Uterus (tissue), 2 donors: ENCODE measurements at regions not wholly inside any gene's neighbourhood (a gene's known extent, or its start where the extent isn't known, plus 50 kb on each side); places are given as distances from the start of the nearest gene placed in this dataset.
"Not testable (repeated sequence)": the region's sequence is repeated elsewhere in the genome, so short reads cannot be mapped to it uniquely, and the experiment has no call there.

Experiments used
- POLR2A ChIP-seq, 2 donors: fragments of 450-650 bp; IDR thresholded peaks; one replicate each; pipeline ENCODE4 v1.6.1; 2016; ENCODE audit warnings: antibody characterized with exemption in 2 of 2, mild to moderate bottlenecking in 1 of 2, moderate library complexity in 1 of 2
- TF ChIP-seq, protein P1 (sequence below), 4 experiments: fragments of 200-600 bp in 2 of 4; fragments of 450-650 bp in 2 of 4; sonication (generic) in 2 of 4; IDR thresholded peaks; one replicate each; pipeline ENCODE4 v1.5.1; 2016 to 2019; ENCODE audit warnings: antibody characterized with exemption in 4 of 4, mild to moderate bottlenecking in 2 of 4, moderate library complexity in 1 of 4

DNA sequence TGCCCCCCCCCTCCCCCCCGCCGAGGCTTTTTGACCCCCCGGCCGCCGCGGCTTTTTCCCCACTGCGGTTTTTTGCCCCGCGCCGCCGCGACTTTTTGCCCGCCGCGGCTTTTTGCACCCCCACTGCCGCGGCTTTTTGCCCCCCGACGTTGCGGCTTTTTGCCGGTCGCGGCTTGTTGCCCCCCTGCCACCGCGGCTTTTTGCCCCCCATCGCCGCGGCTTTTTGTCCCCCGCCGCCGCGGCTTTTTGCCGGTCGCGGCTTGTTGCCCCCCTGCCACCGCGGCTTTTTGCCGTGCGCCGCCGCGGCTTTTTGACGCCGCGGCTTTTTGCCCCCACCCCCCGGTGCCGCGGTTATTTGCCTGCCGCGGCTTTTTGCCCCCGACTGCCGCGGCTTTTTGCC, 395.4 kb downstream of the ZNF33B start:
- TF ChIP-seq, protein P1, sequence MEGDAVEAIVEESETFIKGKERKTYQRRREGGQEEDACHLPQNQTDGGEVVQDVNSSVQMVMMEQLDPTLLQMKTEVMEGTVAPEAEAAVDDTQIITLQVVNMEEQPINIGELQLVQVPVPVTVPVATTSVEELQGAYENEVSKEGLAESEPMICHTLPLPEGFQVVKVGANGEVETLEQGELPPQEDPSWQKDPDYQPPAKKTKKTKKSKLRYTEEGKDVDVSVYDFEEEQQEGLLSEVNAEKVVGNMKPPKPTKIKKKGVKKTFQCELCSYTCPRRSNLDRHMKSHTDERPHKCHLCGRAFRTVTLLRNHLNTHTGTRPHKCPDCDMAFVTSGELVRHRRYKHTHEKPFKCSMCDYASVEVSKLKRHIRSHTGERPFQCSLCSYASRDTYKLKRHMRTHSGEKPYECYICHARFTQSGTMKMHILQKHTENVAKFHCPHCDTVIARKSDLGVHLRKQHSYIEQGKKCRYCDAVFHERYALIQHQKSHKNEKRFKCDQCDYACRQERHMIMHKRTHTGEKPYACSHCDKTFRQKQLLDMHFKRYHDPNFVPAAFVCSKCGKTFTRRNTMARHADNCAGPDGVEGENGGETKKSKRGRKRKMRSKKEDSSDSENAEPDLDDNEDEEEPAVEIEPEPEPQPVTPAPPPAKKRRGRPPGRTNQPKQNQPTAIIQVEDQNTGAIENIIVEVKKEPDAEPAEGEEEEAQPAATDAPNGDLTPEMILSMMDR (IDR thresholded peaks at IDR 0.05) = not testable (repeated sequence)
- not testable (repeated sequence) for TF ChIP-seq POLR2A (IDR thresholded peaks at IDR 0.05)
